ENCODE measurements at regions not wholly inside any gene's neighbourhood (a gene's known extent, or its start where the extent isn't known, plus 50 kb on each side); places are given as distances from the start of the nearest gene placed in this dataset.
"Not testable (repeated sequence)": the region's sequence is repeated elsewhere in the genome, so short reads cannot be mapped to it uniquely, and the experiment has no call there.

DNA sequence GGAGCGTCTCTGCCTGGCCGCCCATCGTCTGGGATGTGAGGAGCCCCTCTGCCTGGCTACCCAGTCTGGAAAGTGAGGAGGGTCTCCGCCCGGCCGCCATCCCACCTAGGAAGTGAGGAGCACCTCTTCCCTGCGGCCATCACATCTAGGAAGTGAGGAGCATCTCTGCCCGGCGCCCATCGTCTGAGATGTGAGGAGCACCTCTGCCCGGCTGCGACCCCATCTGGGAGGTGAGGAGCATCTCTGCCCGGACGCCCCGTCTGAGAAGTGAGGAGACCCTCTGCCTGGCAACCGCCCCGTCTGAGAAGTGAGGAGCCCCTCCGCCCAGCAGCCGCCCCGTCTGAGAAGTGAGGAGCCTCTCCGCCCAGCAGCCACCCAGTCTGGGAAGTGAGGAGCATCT lies 84.5 kb downstream of the IDS start:
- not testable (repeated sequence) for DNase-seq (ENCODE audit: low spot score)

DNA sequence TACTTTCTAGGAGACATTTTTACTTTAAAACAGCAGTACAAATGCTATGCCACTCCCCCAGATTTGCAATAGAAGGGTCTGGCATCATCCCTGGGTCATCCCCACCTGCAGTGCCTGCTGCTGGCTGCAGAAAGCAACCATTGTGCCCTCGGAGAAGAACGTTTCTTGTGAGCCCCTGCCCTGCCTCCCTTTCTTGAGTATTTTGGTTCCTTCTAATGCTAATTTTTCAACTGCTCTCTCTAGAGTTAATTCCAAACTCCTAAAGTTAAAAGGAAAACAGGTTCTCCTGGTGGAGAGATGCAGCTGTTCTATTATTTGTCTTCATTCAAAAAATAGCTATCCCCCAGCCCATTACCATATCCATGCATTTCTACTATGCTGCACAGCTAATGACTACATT lies 107.1 kb downstream of the IDS start:
- DNase-seq (ENCODE audit: low spot score) = no peak

DNA sequence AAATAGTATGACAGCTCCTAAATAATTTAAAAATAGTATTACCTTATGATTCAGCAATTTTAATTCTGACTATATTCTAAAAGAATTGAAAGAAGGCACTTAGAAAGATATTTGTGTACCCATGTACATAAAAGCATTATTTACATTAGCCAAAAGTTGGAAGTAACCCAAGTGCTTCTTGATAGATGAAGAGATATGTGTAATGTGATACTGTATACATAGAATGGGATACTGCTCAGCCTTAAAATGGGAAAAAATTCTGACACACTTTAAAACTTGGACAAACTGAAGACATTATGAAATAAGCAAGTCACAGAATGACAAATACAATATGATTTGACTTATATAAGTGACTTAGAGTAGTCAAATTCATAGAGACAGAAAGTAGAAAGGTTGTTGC lies 112.2 kb downstream of the IDS start:
- no peak for DNase-seq (ENCODE audit: low spot score)

DNA sequence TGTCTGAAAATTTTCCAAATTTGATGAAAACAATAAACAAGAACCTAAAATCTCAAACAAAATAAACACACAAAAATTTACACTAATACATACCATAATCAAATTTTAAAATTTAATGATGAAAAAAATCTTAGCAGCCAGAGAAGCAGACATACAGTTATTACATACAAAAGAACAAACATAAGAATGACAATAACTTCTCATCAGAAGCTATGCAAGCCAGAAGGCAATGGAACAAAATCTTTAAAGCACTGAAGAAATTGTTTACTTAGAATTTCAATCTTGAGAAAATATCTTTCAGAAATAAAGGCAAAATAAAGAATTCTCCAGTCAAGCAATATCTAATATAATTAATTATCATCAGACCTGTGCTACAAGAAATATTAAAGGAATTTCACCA lies 121.3 kb downstream of the IDS start:
- DNase-seq (ENCODE audit: low spot score) = no peak

DNA sequence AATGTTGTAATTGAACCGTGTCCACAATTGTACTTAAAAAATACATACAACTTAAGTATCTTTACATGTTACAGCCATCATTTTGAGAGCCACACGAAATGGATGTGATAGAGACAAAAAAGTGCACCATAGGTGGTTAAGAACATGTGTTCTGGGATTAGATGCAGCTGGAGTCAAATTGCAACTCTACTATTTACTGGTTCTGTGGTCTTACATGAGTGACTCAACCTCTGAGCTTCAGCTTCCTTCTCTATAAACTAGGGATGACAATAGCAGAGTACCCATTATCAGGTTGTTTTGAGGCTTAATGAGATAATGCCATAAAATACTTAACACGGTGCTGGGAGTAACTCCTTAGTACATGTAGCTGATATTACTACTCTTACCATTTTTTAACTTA lies 130.4 kb downstream of the IDS start:
- peak; percentile 38 for DNase-seq (ENCODE audit: low spot score)

DNA sequence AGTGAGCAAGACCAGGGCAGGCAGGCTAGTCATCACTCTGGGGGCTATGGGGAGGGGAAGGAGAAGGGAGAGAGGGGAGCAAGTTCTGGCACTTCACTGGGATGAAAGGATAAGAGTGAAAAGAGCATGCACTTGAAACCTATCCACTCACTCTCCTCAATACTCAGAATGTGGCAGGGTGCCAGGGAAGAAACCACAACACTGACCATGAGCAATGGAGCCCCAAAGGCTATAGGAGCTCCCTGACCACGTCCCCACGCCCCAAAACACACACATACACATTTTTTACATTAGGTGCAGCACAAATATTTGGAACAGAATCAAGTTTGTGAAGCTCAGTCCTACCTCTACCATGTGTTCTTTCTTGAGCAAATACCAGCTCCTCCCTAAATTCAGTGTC lies 132.2 kb downstream of the IDS start:
- no peak for DNase-seq (ENCODE audit: low spot score)

DNA sequence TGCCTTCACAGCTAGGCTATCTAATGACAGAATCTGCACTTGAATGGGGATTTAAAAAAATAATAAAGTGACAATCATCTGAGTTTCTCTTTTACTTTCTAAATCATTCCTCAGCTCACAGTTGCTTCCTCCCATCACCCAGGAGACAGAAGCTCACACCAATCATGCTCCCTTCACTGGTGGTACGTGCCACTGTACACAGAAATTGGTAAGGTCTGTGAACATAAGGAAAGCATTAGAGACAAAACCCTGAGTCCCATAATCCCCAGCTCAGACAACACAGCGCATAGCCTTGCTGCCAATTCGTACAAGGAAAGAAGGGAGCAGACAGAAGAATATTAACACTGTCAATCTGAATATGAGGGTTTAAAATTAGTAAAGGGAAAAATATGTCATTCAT lies 133.1 kb downstream of the IDS start:
- peak; percentile 12 for DNase-seq (ENCODE audit: low spot score)

DNA sequence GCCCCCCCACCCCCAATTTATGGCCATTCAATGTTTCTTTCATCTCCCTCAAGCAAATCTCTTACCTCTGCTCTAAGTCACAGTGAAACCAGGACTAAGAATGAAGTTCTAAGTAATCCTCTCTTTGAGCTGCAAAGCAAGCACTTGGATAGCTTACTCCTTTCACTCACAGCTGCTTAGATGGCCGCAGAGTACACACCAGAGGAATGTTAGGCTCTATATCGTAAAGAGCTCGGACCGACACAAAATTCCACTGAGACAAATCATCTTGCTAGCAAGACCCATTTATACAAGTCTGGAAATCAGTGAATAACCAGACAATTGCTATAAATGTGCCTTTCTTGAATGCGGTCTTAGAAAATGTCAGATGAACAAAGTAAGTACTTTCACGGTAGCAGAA lies 135.0 kb downstream of the IDS start:
- no peak for DNase-seq (ENCODE audit: low spot score)

DNA sequence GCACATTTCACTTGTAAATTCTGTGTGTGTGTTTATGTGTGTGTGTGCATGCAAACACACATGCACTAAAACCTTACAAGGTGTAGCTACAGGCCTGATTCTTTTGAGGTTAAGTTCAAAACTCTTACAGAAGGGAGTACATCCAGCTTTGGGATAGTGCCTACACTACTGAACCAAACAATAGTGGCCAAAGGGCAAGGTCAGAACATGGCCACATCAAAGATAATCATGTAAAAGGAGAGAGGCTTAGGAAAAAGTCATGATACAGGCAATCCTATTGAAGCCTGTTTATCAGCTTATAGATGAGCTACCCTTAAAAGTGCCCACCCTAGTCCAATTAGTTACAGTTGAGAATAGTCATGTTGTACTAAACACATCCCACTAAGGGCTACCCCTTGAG lies 139.6 kb downstream of the IDS start:
- no peak for DNase-seq (ENCODE audit: low spot score)

DNA sequence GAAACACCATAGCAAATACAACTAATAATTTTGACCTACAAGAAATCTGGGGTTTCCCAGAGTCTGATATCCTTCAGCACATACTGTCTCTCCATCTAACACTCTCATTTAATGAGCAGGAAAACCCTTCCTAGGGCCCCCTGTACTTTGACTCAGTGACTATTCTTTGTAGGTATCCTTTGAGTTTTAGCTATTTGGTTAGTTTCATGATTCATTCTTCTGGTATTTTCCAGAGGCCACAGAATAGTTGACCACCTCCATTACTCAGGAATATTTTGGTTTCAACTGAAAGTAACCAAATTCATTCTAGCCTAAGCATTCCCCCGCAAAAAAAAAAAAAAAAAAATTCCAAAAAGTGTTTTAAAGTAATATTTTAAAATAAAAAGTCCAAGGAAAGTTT lies 140.0 kb downstream of the IDS start:
- peak; percentile 22 for DNase-seq (ENCODE audit: low spot score)

DNA sequence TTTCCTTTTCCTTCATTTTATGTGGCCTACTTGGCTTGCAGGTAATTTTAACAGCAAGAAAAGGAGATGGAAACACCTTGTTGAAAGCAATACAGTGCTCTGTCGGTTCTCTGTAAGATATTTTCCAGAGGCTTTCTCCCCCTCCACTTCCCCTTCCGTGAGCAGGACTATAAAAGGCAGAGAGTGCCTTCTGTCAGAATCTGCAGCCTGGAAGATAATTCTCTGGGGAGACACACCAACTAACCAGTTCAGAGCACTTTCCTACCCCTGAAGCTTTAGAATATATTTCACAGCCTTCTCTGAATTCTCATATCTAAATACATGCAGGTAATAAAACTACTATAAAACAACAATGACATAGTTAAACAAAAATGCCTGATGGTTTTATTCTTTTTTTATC lies 141.1 kb downstream of the IDS start:
- no peak for DNase-seq (ENCODE audit: low spot score)

DNA sequence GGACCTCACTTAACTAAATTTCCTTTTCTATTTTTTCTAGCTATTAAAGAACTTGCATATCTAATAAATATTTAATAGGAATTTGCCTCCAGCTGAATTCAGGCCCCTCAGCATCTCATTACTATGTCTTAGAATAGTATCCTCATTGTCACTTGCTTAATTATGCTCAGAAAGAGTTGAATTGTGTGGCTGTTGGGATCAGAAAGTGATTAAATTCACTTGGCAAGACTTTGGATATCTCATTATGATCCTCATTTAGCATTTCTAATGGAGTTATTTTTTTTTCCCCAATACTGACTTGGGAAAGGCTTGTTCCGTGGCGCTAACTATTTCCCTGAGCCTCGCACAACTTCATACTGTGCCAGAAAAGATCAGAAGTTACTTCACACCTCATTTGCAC lies 158.8 kb downstream of the IDS start:
- DNase-seq (ENCODE audit: low spot score) = no peak

DNA sequence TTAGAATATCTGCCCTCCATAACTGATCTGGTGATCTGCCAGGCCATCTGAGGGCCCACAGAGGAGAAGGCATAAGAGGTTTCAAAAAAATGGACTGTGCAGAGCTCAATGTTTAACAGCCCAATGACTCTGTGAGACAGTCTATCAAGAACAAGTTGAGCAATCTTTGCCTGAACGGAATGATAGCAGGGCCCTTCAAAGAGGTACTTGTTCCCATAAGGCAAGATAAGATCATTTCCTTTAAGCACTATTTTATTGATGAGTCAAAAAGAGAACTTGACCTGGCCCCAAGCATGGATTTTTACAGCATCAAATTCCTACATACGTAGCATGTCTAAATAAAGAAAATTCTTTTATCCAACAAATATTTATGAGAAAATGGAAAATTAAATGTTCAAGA lies 182.8 kb downstream of the IDS start:
- DNase-seq (ENCODE audit: low spot score) = no peak

DNA sequence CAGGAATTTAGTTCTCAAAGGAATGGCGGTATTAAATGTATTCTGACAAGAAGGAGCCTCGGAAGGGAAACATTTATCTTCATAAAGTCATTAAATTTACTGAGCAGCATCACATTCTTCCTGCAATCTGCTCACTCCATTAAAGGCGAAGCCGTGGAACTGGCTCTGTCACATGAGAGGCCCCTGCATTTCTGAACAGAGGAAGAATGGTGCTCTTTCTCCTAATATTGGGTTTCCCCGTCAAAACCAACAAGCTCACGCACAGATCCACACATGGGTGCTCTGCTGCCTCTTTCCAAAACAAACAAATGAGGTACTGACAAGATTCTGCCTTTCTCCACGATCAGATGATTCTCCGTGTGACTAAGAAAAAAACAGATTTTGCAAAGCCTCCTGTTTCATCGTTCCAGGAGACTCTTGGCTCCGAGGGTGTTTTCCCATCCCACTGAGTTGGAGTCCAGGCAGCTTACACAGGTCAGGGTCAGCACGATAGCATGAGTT lies 191.2 kb downstream of the IDS start:
- no peak for DNase-seq (ENCODE audit: low spot score)

DNA sequence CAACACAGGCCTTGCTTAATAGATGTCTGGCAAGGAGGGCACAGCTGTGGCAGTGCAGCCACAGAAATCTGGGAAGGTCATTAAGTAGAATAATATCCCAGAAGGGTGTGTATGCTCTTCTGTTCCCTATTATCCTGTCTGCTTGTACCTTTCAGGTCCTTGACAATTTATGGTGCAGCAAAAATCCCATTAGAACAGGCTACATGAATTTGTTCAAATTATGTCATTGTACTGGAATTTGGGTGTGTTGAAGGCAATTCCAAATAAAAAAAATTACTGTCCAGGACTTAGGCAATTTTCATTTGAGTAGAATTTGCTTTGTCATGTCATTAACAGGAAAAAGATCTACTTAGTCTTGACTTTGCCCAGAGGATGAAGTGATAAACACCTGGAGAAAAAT lies 192.1 kb downstream of the IDS start:
- DNase-seq (ENCODE audit: low spot score) = no peak

DNA sequence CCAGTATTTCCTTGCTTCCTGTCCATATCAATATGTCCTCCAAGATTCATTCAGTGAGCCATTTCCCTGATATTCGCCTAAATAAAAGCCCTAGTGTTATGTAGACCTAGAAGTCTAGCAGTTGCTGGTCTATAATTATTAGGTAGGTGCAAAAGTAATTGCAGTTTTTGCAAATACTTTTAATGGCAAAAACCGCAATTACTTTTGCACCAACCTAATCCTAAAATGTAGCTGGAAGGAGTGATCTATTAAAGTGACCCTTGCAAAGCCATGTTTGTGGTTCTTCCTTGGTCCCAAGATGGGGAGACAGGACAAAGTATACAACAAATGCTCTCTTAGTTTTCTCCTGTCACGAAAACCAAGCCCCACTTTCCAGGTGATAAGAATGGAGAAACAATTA lies 193.0 kb downstream of the IDS start:
- DNase-seq (ENCODE audit: low spot score) = no peak

DNA sequence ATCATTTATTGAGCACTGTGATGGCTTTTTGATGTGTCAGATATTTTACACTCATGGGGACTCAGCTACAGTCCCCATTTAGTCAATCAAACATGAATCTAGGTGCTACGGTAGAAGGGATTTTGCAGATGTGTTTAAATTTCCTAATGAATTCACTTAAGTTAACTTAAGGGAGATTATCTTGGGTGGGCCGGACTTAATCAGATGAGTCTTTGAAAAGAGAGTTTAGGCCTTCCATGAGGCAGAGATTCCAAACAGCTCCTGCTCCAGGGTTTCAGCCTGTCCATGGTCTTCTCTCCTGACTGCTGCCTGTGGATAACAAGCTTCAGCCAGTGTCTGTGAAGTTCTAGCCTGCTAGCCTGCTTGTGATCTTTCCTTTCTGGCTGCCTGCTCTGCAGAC lies 202.4 kb downstream of the IDS start:
- DNase-seq (ENCODE audit: low spot score) = no peak

DNA sequence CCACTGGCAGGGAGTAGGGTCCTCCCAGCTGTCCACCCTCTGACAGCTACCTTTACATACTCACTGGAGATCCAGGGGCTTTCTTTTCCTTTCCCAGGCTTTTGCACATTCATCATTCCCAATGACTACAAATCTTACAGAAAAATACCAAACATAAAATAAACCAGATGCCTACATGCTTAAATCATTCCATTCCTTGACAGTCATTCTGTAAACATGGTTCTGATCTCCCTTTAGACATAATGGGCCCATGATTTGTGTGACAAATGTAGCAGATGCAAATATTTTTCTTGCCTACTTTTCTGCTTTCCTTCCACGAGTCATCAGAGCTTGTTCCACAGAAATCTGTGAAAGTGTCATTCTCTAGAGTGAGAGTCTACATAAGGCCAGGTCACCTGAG lies 207.0 kb downstream of the IDS start:
- DNase-seq (ENCODE audit: low spot score) = no peak

DNA sequence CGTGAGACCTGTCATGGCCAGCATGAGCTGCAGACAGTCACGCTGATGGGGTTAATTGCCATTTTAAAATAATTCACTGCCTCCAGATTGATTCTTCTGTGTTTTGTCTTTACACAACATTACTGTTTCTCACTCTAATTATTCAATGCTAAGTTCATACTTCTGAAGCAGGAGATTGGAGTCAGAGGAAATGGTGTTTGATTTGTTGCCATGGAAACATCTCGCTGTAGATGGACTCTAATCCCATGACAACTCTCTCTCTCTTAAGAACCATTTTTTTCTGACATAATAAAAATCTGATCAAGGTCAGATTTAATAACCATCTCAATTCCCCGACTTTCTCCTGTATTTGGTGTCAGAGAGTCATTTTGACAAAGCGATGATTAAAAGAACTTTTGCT lies 209.0 kb downstream of the IDS start:
- no peak for DNase-seq (ENCODE audit: low spot score)

DNA sequence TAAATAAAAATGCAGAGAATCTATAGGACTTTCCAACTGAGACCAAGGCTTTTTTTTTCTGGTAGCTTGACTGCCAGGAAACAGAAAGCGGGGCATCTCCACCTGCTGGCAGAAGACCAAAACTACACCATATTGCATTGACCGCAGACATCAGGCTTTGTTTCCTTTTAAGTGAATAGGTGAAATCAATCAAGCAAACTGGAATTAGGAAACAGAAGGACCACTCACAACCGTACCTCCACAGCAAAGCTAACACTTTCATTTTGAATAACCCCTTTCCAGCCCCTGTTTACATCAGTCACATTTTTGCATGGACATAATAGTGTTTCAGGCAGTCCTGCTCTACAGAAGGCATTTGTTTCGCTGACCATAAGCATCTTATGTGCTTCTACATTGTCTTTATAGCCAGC lies 218.2 kb downstream of the IDS start:
- DNase-seq (ENCODE audit: low spot score) = peak; percentile 52

DNA sequence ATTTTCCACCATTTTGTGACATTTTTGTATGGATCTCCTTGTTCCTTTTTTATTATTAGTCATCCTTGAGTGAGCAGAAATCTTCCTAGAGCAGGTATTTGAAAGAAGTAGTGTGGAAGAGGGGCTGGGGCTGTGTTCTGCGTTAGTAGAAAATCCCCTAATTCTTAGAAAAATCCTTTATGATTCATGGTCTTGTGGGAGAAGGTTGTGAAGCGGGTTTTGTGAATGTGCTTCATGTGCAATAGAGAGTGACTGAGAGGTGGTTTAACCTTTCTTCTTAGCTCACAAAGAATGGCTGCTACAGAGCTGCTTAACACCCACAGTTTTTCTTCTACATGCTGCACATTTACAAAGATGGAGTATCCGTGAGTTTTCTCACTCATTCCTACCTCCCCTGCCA lies 220.5 kb downstream of the IDS start:
- DNase-seq (ENCODE audit: low spot score) = no peak

DNA sequence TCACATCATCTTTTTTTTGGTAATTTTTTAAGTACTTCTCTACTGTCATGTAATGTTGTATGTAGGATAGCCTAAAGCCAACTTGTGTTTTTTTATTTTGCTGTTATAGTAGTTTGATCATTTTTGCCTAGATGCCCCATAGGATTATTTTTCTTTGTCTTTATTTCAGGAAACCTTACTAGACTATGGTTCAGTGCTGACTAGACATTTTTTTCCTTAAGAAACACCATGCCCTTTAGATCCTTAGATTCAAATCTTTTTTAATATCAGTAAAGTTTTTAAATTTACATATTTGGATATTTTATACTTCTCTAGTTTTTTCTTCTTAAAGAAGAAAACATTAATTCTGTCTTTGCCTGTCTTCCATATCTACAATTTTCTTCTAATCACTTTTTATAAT lies 221.3 kb downstream of the IDS start:
- no peak for DNase-seq (ENCODE audit: low spot score)

DNA sequence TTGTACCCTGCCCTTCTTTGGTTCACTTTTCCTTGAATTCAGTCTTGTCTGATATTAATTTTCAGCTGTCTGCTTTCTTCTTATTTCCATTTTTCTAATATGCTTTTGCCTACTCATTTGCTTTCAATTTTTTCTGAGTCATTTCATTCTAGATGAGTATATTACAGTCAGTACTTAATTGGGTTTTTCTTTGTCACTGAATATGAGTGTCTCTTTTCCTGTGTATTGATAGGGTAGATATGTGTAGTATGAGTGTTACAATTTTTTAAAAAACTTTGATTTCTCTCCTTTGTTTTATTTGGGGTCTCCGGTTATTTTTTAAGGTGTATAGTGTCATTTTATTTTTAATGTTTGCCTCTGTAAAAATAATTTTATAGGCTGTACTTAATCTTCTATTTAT lies 222.2 kb downstream of the IDS start:
- no peak for DNase-seq (ENCODE audit: low spot score)

DNA sequence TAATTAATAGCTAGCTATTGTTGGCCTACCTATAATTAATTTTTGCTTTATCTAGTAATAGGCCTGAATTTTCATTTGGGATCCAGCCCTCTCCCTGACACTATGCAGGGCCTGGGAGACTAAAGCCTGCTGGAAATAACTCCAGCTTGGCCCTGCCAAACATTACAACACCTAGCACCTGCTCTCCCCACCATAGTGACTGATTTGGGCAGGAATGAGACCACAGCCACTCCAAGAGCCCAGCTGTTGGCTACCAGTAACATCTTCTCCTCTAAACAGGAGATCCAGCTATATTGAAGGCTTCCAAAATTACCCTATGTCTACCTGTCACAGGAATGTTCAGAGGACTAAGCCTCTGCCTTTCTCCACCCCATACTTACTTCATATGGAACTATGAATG lies 225.1 kb downstream of the IDS start:
- no peak for DNase-seq (ENCODE audit: low spot score)

DNA sequence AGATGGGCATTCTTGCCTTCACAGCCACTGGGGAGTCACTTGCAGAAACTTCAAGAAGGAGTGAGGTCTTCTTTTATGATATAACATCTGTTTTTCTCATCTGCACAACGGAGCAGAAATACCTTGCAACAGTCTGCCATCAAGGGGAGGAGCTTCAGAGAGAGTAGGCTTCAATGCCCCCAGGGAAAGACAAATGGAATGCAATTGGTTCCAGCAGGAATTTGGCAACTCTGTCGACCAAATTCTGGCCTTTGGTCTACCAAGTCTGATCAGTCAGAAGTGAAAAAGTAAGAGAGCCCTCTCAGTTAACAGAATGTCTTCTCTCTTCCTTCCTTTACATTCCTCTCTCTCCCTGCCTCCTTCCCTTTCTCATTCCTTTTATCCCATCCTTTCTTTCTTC lies 229.3 kb downstream of the IDS start:
- DNase-seq (ENCODE audit: low spot score) = peak; percentile 18
